ENCODE measurements at regions not wholly inside any gene's neighbourhood (a gene's known extent, or its start where the extent isn't known, plus 50 kb on each side); places are given as distances from the start of the nearest gene placed in this dataset.

DNA sequence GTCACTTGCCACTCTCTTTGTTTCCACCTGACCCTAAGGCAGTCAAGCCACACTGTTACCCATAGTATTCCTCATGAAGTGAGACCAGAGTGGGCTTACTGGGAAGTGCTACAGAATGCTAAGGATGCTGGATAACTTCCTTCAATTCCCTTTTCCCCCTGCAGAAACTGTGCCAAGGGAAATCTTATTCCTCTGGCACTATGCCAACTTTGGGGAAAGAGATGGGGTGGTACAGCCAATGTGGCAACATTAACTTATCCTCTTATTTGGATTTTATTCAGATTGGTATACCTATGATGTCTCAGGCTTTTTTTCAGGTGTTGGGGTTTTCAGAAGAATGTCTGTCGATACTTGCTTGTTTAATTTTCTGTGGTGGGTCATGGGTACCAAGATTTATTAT is 599.4 kb upstream of the PBX1 start:
- Histone ChIP-seq H3K4me2 (ENCODE audit: insufficient read depth, low read length) (no peak overlapping the region), H3K4me1 (ENCODE audit: insufficient read depth, low read length) (no peaks in the 10 kb centered on the region), H3K79me2 (ENCODE audit: insufficient read depth, low read length) (no peaks in the 10 kb centered on the region), H3K27me3 (ENCODE audit: insufficient read depth, low read length) (no peaks in the 10 kb centered on the region), H3K36me3 (ENCODE audit: insufficient read depth, low read length) (no peaks in the 10 kb centered on the region), H3K27ac (ENCODE audit: low read depth, low read length) (no peak overlapping the region), H3K9me3 (ENCODE audit: low read depth, low read length) (peaks cover 10% of the 10 kb centered on the region), H4K20me1 (ENCODE audit: insufficient read depth, low read length) (no peaks in the 10 kb centered on the region), H3K4me3 (ENCODE audit: insufficient read depth, low read length) (no peak overlapping the region), H2AFZ (ENCODE audit: low read length) (no peak overlapping the region)
- TF ChIP-seq, protein P1, sequence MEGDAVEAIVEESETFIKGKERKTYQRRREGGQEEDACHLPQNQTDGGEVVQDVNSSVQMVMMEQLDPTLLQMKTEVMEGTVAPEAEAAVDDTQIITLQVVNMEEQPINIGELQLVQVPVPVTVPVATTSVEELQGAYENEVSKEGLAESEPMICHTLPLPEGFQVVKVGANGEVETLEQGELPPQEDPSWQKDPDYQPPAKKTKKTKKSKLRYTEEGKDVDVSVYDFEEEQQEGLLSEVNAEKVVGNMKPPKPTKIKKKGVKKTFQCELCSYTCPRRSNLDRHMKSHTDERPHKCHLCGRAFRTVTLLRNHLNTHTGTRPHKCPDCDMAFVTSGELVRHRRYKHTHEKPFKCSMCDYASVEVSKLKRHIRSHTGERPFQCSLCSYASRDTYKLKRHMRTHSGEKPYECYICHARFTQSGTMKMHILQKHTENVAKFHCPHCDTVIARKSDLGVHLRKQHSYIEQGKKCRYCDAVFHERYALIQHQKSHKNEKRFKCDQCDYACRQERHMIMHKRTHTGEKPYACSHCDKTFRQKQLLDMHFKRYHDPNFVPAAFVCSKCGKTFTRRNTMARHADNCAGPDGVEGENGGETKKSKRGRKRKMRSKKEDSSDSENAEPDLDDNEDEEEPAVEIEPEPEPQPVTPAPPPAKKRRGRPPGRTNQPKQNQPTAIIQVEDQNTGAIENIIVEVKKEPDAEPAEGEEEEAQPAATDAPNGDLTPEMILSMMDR (IDR thresholded peaks at IDR 0.05; ENCODE audit: extremely low read depth, low read depth, low read length) = no peak
- DNase-seq (ENCODE audit: insufficient read length, low spot score, missing footprints) = no peak

DNA sequence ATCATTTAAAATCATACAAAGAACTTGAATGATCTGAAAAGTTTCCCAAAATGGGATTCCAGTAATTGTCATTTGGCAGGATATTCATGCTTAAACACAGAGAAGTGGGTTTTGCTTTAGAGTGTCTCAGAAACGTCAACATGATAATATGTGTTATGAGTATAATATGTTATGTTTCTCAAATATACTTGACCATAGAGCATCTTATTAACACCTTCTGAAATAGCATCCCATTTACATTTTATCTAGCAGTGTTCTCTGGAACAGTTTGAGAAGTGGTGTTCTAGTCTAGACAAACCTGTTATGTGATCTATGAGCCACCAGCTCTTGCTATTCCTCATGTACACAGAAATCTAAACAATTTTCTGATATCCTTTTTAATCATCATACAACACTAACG is 588.8 kb upstream of the PBX1 start:
- no peak overlapping the region for H3K4me2 ChIP-seq (ENCODE audit: insufficient read depth, low read length)
- TF ChIP-seq, protein P1 (IDR thresholded peaks at IDR 0.05; ENCODE audit: extremely low read depth, low read depth, low read length) = no peak
- H3K36me3 ChIP-seq (ENCODE audit: insufficient read depth, low read length) = no peaks in the 10 kb centered on the region
- no peaks in the 10 kb centered on the region for H3K4me1 ChIP-seq (ENCODE audit: insufficient read depth, low read length)
- no peaks in the 10 kb centered on the region for H4K20me1 ChIP-seq (ENCODE audit: insufficient read depth, low read length)
- DNase-seq (ENCODE audit: insufficient read length, low spot score, missing footprints) = no peak
- H3K9me3 ChIP-seq (ENCODE audit: low read depth, low read length) = no peaks in the 10 kb centered on the region
- no peak overlapping the region for H2AFZ ChIP-seq (ENCODE audit: low read length)
- no peak overlapping the region for H3K27ac ChIP-seq (ENCODE audit: low read depth, low read length)
- H3K79me2 ChIP-seq (ENCODE audit: insufficient read depth, low read length) = no peaks in the 10 kb centered on the region
- no peak overlapping the region for H3K4me3 ChIP-seq (ENCODE audit: insufficient read depth, low read length)
- no peaks in the 10 kb centered on the region for H3K27me3 ChIP-seq (ENCODE audit: insufficient read depth, low read length)

DNA sequence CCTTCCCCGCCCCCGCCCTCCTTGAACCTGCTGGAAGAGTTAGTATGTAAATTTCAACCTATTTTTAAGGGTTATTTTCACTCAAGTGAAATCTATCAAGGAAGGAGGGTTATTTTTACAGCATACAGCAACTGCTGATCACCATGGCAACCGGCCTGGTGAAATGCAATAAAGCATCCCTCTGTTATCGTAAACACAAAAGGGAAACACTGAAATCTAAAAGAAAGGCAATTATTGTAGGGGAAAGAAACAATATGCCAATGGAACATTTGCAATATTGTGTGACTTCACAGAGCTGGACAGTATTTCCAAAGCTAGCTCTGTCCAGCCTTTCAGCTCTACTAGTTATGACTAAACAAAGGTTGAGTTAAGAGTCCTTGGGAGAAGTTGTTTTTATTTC is 588.3 kb upstream of the PBX1 start:
- H3K79me2 ChIP-seq (ENCODE audit: insufficient read depth, low read length) = no peaks in the 10 kb centered on the region
- H3K27ac ChIP-seq (ENCODE audit: low read depth, low read length) = no peak overlapping the region
- TF ChIP-seq, protein P1 (IDR thresholded peaks at IDR 0.05; ENCODE audit: extremely low read depth, low read depth, low read length) = no peak
- H3K27me3 ChIP-seq (ENCODE audit: insufficient read depth, low read length) = no peaks in the 10 kb centered on the region
- H2AFZ ChIP-seq (ENCODE audit: low read length) = no peak overlapping the region
- no peak for DNase-seq (ENCODE audit: insufficient read length, low spot score, missing footprints)
- no peak overlapping the region for H3K4me3 ChIP-seq (ENCODE audit: insufficient read depth, low read length)
- no peaks in the 10 kb centered on the region for H4K20me1 ChIP-seq (ENCODE audit: insufficient read depth, low read length)
- no peak overlapping the region for H3K4me2 ChIP-seq (ENCODE audit: insufficient read depth, low read length)
- no peaks in the 10 kb centered on the region for H3K36me3 ChIP-seq (ENCODE audit: insufficient read depth, low read length)
- no peaks in the 10 kb centered on the region for H3K4me1 ChIP-seq (ENCODE audit: insufficient read depth, low read length)
- H3K9me3 ChIP-seq (ENCODE audit: low read depth, low read length) = no peaks in the 10 kb centered on the region

DNA sequence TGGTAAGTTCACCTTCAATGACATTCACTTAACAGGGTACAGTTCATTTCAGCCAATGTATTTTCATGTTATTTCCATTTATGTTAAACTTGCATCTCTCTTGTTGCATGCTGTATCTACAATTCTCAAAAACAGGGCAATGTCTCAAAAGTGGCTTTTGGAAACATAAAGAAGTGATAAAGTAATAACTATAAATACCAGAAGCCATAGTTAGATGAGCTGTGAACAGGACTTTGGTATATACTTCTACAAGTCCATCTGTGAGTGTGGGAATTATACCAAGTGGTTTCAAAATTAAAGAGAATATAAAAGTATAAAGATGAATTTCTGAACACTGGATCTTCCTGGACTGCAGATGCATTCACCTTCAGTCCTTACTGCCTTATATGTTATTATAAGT is 585.4 kb upstream of the PBX1 start:
- H3K79me2 ChIP-seq (ENCODE audit: insufficient read depth, low read length) = no peaks in the 10 kb centered on the region
- TF ChIP-seq, protein P1 (IDR thresholded peaks at IDR 0.05; ENCODE audit: extremely low read depth, low read depth, low read length) = no peak
- no peak overlapping the region for H3K27ac ChIP-seq (ENCODE audit: low read depth, low read length)
- DNase-seq (ENCODE audit: insufficient read length, low spot score, missing footprints) = no peak
- H2AFZ ChIP-seq (ENCODE audit: low read length) = no peak overlapping the region
- no peaks in the 10 kb centered on the region for H4K20me1 ChIP-seq (ENCODE audit: insufficient read depth, low read length)
- H3K36me3 ChIP-seq (ENCODE audit: insufficient read depth, low read length) = no peaks in the 10 kb centered on the region
- H3K4me3 ChIP-seq (ENCODE audit: insufficient read depth, low read length) = no peak overlapping the region
- H3K9me3 ChIP-seq (ENCODE audit: low read depth, low read length) = no peaks in the 10 kb centered on the region
- H3K27me3 ChIP-seq (ENCODE audit: insufficient read depth, low read length) = no peaks in the 10 kb centered on the region
- no peaks in the 10 kb centered on the region for H3K4me1 ChIP-seq (ENCODE audit: insufficient read depth, low read length)
- no peak overlapping the region for H3K4me2 ChIP-seq (ENCODE audit: insufficient read depth, low read length)
